KMS-11 (cell line): ENCODE measurements at regions not wholly inside any gene's neighbourhood (a gene's known extent, or its start where the extent isn't known, plus 50 kb on each side); places are given as distances from the start of the nearest gene placed in this dataset.

Experiments used
- H2AFZ ChIP-seq: fragments of 200-600 bp; sonication (generic); 2 replicates; pipeline ENCODE4 v1.6.1; 2016; ENCODE audit warnings: antibody characterized with exemption, mixed run types, low read depth
- H3K27ac ChIP-seq: fragments of 200-600 bp; sonication (generic); 2 replicates; pipeline ENCODE4 v1.6.1; 2016; ENCODE audit warnings: mild to moderate bottlenecking, mixed run types
- H3K27me3 ChIP-seq: fragments of 200-600 bp; sonication (generic); 2 replicates; pipeline ENCODE4 v1.6.1; 2017; ENCODE audit warnings: mild to moderate bottlenecking, low read depth, mixed run types, moderate library complexity; ENCODE audit not compliant: insufficient read depth
- H3K36me3 ChIP-seq: fragments of 200-600 bp; sonication (generic); 2 replicates; pipeline ENCODE4 v1.6.1; 2017; ENCODE audit warnings: mild to moderate bottlenecking, mixed run types; ENCODE audit not compliant: insufficient read depth
- H3K4me1 ChIP-seq: fragments of 200-600 bp; sonication (generic); 2 replicates; pipeline ENCODE4 v1.6.1; 2016; ENCODE audit warnings: mild to moderate bottlenecking, low read depth, mixed run types; ENCODE audit not compliant: poor library complexity, severe bottlenecking
- H3K4me2 ChIP-seq: fragments of 200-600 bp; sonication (generic); 2 replicates; pipeline ENCODE4 v1.7.0; 2016; ENCODE audit warnings: mild to moderate bottlenecking, mixed run types
- H3K4me3 ChIP-seq: fragments of 200-600 bp; sonication (generic); IDR thresholded peaks from 2 replicates; pipeline ENCODE4 v1.6.1; 2017; ENCODE audit warnings: low read depth, low read length, mixed read lengths; ENCODE audit not compliant: insufficient read depth
- H3K79me2 ChIP-seq: fragments of 200-600 bp; sonication (generic); 2 replicates; pipeline ENCODE4 v1.6.1; 2016; ENCODE audit warnings: low read depth, mixed run types; ENCODE audit not compliant: insufficient read depth
- H3K9ac ChIP-seq: fragments of 200-600 bp; sonication (generic); 2 replicates; pipeline ENCODE4 v1.6.1; 2016; ENCODE audit warnings: mild to moderate bottlenecking, mixed run types
- H4K20me1 ChIP-seq: fragments of 200-600 bp; sonication (generic); 2 replicates; pipeline ENCODE4 v1.6.1; 2016; ENCODE audit warnings: mild to moderate bottlenecking, mixed run types; ENCODE audit not compliant: insufficient read depth
- CTCF ChIP-seq: fragments of 200-600 bp; sonication (generic); conservative IDR thresholded peaks from 2 replicates; pipeline ENCODE4 v1.6.1; 2017; ENCODE audit warnings: low read depth, mild to moderate bottlenecking, antibody characterized with exemption, low read length, moderate library complexity, mixed read lengths

GRCh38 chr17:70775679-70776078 is 606.3 kb downstream of the KCNJ2 start:
- Histone ChIP-seq H3K27me3 (no peaks in the 10 kb centered on the region), H3K4me2 (no peak overlapping the region), H3K79me2 (no peaks in the 10 kb centered on the region), H3K36me3 (no peaks in the 10 kb centered on the region), H3K4me3 (no peak overlapping the region), H3K27ac (no peak overlapping the region), H4K20me1 (no peaks in the 10 kb centered on the region), H2AFZ (no peak overlapping the region), H3K9ac (no peak overlapping the region), H3K4me1 (no peaks in the 10 kb centered on the region)
- TF ChIP-seq CTCF = no peak

GRCh38 chr17:70776441-70776840 is 607.1 kb downstream of the KCNJ2 start:
- Histone ChIP-seq H2AFZ (no peak overlapping the region), H3K4me2 (no peak overlapping the region)

GRCh38 chr17:70780031-70780430 is 610.7 kb downstream of the KCNJ2 start:
- no peak overlapping the region for H3K27ac ChIP-seq
- no peak for TF ChIP-seq CTCF
- no peak overlapping the region for H3K4me3 ChIP-seq
- no peak overlapping the region for H3K4me2 ChIP-seq
- no peaks in the 10 kb centered on the region for H3K36me3 ChIP-seq
- H3K79me2 ChIP-seq = no peaks in the 10 kb centered on the region
- H3K4me1 ChIP-seq = no peaks in the 10 kb centered on the region
- no peaks in the 10 kb centered on the region for H3K27me3 ChIP-seq
- no peak overlapping the region for H2AFZ ChIP-seq
- H4K20me1 ChIP-seq = no peaks in the 10 kb centered on the region
- H3K9ac ChIP-seq = no peak overlapping the region

More at GRCh38 chr17:70776441-70776840, 607.1 kb downstream of the KCNJ2 start:
- no peak overlapping the region for H3K9ac ChIP-seq
- H3K27me3 ChIP-seq = no peaks in the 10 kb centered on the region
- H3K4me1 ChIP-seq = no peaks in the 10 kb centered on the region
- no peaks in the 10 kb centered on the region for H3K79me2 ChIP-seq
- H3K4me3 ChIP-seq = no peak overlapping the region
- no peaks in the 10 kb centered on the region for H3K36me3 ChIP-seq
- no peak overlapping the region for H3K27ac ChIP-seq
- no peak for TF ChIP-seq CTCF
- no peaks in the 10 kb centered on the region for H4K20me1 ChIP-seq

- Histone ChIP-seq H3K4me2 (no peak overlapping the region), H3K27ac (no peak overlapping the region), H3K4me1 (no peaks in the 10 kb centered on the region), H3K27me3 (no peaks in the 10 kb centered on the region), H3K9ac (no peak overlapping the region), H4K20me1 (no peaks in the 10 kb centered on the region), H3K4me3 (no peak overlapping the region), H3K79me2 (no peaks in the 10 kb centered on the region), H2AFZ (no peak overlapping the region), H3K36me3 (no peaks in the 10 kb centered on the region)
- TF ChIP-seq CTCF = no peak
Observed at GRCh38 chr17:70786081-70786480, 616.7 kb downstream of the KCNJ2 start.
